ENCODE measurements at regions not wholly inside any gene's neighbourhood (a gene's known extent, or its start where the extent isn't known, plus 50 kb on each side); places are given as distances from the start of the nearest gene placed in this dataset.
"Not testable (repeated sequence)": the region's sequence is repeated elsewhere in the genome, so short reads cannot be mapped to it uniquely, and the experiment has no call there.

GRCh38 chr2:144644549-144644948, 124.6 kb upstream of the ZEB2 start:
- no peak overlapping the region for H3K27ac Mint-ChIP-seq
- intact Hi-C loops (cut with micrococcal nuclease), result loop anchor here (10.0 kb wide), 1 partner anchor 90 kb away; no protein-coding TSS in a partner anchor
- H3K36me3 Mint-ChIP-seq (ENCODE audit: low read depth), result no peaks in the 10 kb centered on the region
- H3K9me3 Mint-ChIP-seq, result no peaks in the 10 kb centered on the region
- H3K27me3 Mint-ChIP-seq (ENCODE audit: low read depth), result peaks cover 36% of the 10 kb centered on the region
- no peaks in the 10 kb centered on the region for H3K4me1 Mint-ChIP-seq (ENCODE audit: low read depth)
- no peak for DNase-seq (ENCODE audit: low spot score)
- no peak overlapping the region for H3K4me3 Mint-ChIP-seq (ENCODE audit: low read depth)

GRCh38 chr2:144643537-144644336, 123.8 kb upstream of the ZEB2 start:
- DNase-seq (ENCODE audit: low spot score), result no peak
- Mint-ChIP-seq H3K4me3 (ENCODE audit: low read depth) (no peak overlapping the region), H3K27me3 (ENCODE audit: low read depth) (peaks cover 39% of the 10 kb centered on the region), H3K36me3 (ENCODE audit: low read depth) (no peaks in the 10 kb centered on the region), H3K4me1 (ENCODE audit: low read depth) (no peaks in the 10 kb centered on the region), H3K9me3 (no peaks in the 10 kb centered on the region), H3K27ac (no peak overlapping the region)
- intact Hi-C loops (cut with micrococcal nuclease), result loop anchor here (10.0 kb wide), 1 partner anchor 89 kb away; no protein-coding TSS in a partner anchor

GRCh38 chr2:144642856-144643255, 122.9 kb upstream of the ZEB2 start:
- intact Hi-C loops (cut with micrococcal nuclease), result loop anchor here (10.0 kb wide), 1 partner anchor 88 kb away; no protein-coding TSS in a partner anchor
- Mint-ChIP-seq H3K4me3 (ENCODE audit: low read depth) (no peak overlapping the region), H3K4me1 (ENCODE audit: low read depth) (no peaks in the 10 kb centered on the region), H3K36me3 (ENCODE audit: low read depth) (no peaks in the 10 kb centered on the region), H3K27me3 (ENCODE audit: low read depth) (peaks cover 37% of the 10 kb centered on the region), H3K9me3 (no peaks in the 10 kb centered on the region), H3K27ac (no peak overlapping the region)
- DNase-seq (ENCODE audit: low spot score), result no peak

- Mint-ChIP-seq H3K27ac (no peak overlapping the region), H3K4me3 (ENCODE audit: low read depth) (no peak overlapping the region)
Observed at GRCh38 chr2:144642131-144642530, 122.2 kb upstream of the ZEB2 start.

GRCh38 chr2:144638250-144638649, 118.3 kb upstream of the ZEB2 start:
- intact Hi-C loops (cut with micrococcal nuclease); H3K4me1 Mint-ChIP-seq (ENCODE audit: low read depth); H3K4me3 Mint-ChIP-seq (ENCODE audit: low read depth); H3K36me3 Mint-ChIP-seq (ENCODE audit: low read depth); DNase-seq (ENCODE audit: low spot score); H3K27ac Mint-ChIP-seq: not testable (repeated sequence)
- Mint-ChIP-seq H3K27me3 (ENCODE audit: low read depth) (peaks cover 40% of the 10 kb centered on the region), H3K9me3 (peaks cover 15% of the 10 kb centered on the region)

More at GRCh38 chr2:144642131-144642530, 122.2 kb upstream of the ZEB2 start:
- H3K27me3 Mint-ChIP-seq (ENCODE audit: low read depth), result peaks cover 36% of the 10 kb centered on the region
- H3K4me1 Mint-ChIP-seq (ENCODE audit: low read depth), result no peaks in the 10 kb centered on the region
- no peaks in the 10 kb centered on the region for H3K9me3 Mint-ChIP-seq
- DNase-seq (ENCODE audit: low spot score), result no peak
- intact Hi-C loops (cut with micrococcal nuclease), result loop anchor here (10.0 kb wide), 1 partner anchor 87 kb away; no protein-coding TSS in a partner anchor
- H3K36me3 Mint-ChIP-seq (ENCODE audit: low read depth), result no peaks in the 10 kb centered on the region

GRCh38 chr2:144636860-144637259, 116.9 kb upstream of the ZEB2 start:
- H3K4me1 Mint-ChIP-seq (ENCODE audit: low read depth); H3K4me3 Mint-ChIP-seq (ENCODE audit: low read depth); intact Hi-C loops (cut with micrococcal nuclease); H3K27ac Mint-ChIP-seq; DNase-seq (ENCODE audit: low spot score); H3K36me3 Mint-ChIP-seq (ENCODE audit: low read depth): not testable (repeated sequence)
- H3K27me3 Mint-ChIP-seq (ENCODE audit: low read depth), result peaks cover 33% of the 10 kb centered on the region
- H3K9me3 Mint-ChIP-seq, result peaks cover 15% of the 10 kb centered on the region

GRCh38 chr2:144632809-144633208, 112.9 kb upstream of the ZEB2 start:
- Mint-ChIP-seq H3K27me3 (ENCODE audit: low read depth) (peaks cover 28% of the 10 kb centered on the region), H3K4me3 (ENCODE audit: low read depth) (no peak overlapping the region), H3K27ac (no peak overlapping the region), H3K36me3 (ENCODE audit: low read depth) (no peaks in the 10 kb centered on the region), H3K9me3 (peaks cover 15% of the 10 kb centered on the region), H3K4me1 (ENCODE audit: low read depth) (no peaks in the 10 kb centered on the region)
- DNase-seq (ENCODE audit: low spot score), result no peak
- intact Hi-C loops (cut with micrococcal nuclease), result no loop called here

GRCh38 chr2:144631636-144632035, 111.7 kb upstream of the ZEB2 start:
- H3K4me3 Mint-ChIP-seq (ENCODE audit: low read depth), result no peak overlapping the region
- H3K9me3 Mint-ChIP-seq, result peaks cover 15% of the 10 kb centered on the region
- no peaks in the 10 kb centered on the region for H3K36me3 Mint-ChIP-seq (ENCODE audit: low read depth)
- H3K4me1 Mint-ChIP-seq (ENCODE audit: low read depth), result no peaks in the 10 kb centered on the region
- peaks cover 34% of the 10 kb centered on the region for H3K27me3 Mint-ChIP-seq (ENCODE audit: low read depth)
- DNase-seq (ENCODE audit: low spot score), result no peak
- intact Hi-C loops (cut with micrococcal nuclease), result no loop called here
- no peak overlapping the region for H3K27ac Mint-ChIP-seq

GRCh38 chr2:144630459-144631215, 110.7 kb upstream of the ZEB2 start:
- intact Hi-C loops (cut with micrococcal nuclease), result no loop called here
- DNase-seq (ENCODE audit: low spot score), result no peak
- H3K4me3 Mint-ChIP-seq (ENCODE audit: low read depth), result no peak overlapping the region
- H3K27ac Mint-ChIP-seq, result no peak overlapping the region
- H3K27me3 Mint-ChIP-seq (ENCODE audit: low read depth), result peaks cover 34% of the 10 kb centered on the region
- H3K36me3 Mint-ChIP-seq (ENCODE audit: low read depth), result no peaks in the 10 kb centered on the region
- peaks cover 6% of the 10 kb centered on the region for H3K9me3 Mint-ChIP-seq
- no peaks in the 10 kb centered on the region for H3K4me1 Mint-ChIP-seq (ENCODE audit: low read depth)

- H3K9me3 Mint-ChIP-seq, result no peaks in the 10 kb centered on the region
- no peaks in the 10 kb centered on the region for H3K36me3 Mint-ChIP-seq (ENCODE audit: low read depth)
- H3K4me3 Mint-ChIP-seq (ENCODE audit: low read depth), result no peak overlapping the region
- intact Hi-C loops (cut with micrococcal nuclease), result no loop called here
- peaks cover 31% of the 10 kb centered on the region for H3K27me3 Mint-ChIP-seq (ENCODE audit: low read depth)
- H3K27ac Mint-ChIP-seq, result no peak overlapping the region
- no peak for DNase-seq (ENCODE audit: low spot score)
- H3K4me1 Mint-ChIP-seq (ENCODE audit: low read depth), result no peaks in the 10 kb centered on the region
Observed at GRCh38 chr2:144629935-144630334, 110.0 kb upstream of the ZEB2 start.

GRCh38 chr2:144628566-144628965, 108.6 kb upstream of the ZEB2 start:
- Mint-ChIP-seq H3K4me1 (ENCODE audit: low read depth) (no peaks in the 10 kb centered on the region), H3K4me3 (ENCODE audit: low read depth) (no peak overlapping the region), H3K36me3 (ENCODE audit: low read depth) (no peaks in the 10 kb centered on the region), H3K27ac (no peak overlapping the region), H3K27me3 (ENCODE audit: low read depth) (peaks cover 30% of the 10 kb centered on the region), H3K9me3 (no peaks in the 10 kb centered on the region)
- intact Hi-C loops (cut with micrococcal nuclease), result no loop called here
- DNase-seq (ENCODE audit: low spot score), result no peak

GRCh38 chr2:144625626-144626025, 105.7 kb upstream of the ZEB2 start:
- no peaks in the 10 kb centered on the region for H3K36me3 Mint-ChIP-seq (ENCODE audit: low read depth)
- intact Hi-C loops (cut with micrococcal nuclease), result no loop called here
- peaks cover 28% of the 10 kb centered on the region for H3K27me3 Mint-ChIP-seq (ENCODE audit: low read depth)

GRCh38 chr2:144625226-144625625, 105.3 kb upstream of the ZEB2 start:
- intact Hi-C loops (cut with micrococcal nuclease), result no loop called here
- no peaks in the 10 kb centered on the region for H3K4me1 Mint-ChIP-seq (ENCODE audit: low read depth)
- no peak overlapping the region for H3K4me3 Mint-ChIP-seq (ENCODE audit: low read depth)
- H3K27me3 Mint-ChIP-seq (ENCODE audit: low read depth), result peaks cover 28% of the 10 kb centered on the region
- H3K27ac Mint-ChIP-seq, result no peak overlapping the region
- no peaks in the 10 kb centered on the region for H3K36me3 Mint-ChIP-seq (ENCODE audit: low read depth)
- peaks cover 6% of the 10 kb centered on the region for H3K9me3 Mint-ChIP-seq
- no peak for DNase-seq (ENCODE audit: low spot score)

More at GRCh38 chr2:144625626-144626025, 105.7 kb upstream of the ZEB2 start:
- no peak for DNase-seq (ENCODE audit: low spot score)
- Mint-ChIP-seq H3K4me1 (ENCODE audit: low read depth) (no peaks in the 10 kb centered on the region), H3K4me3 (ENCODE audit: low read depth) (no peak overlapping the region), H3K27ac (no peak overlapping the region), H3K9me3 (peaks cover 6% of the 10 kb centered on the region)
